Transverse colon (tissue), 4 donors: ENCODE measurements at regions not wholly inside any gene's neighbourhood (a gene's known extent, or its start where the extent isn't known, plus 50 kb on each side); places are given as distances from the start of the nearest gene placed in this dataset.
"Not testable (repeated sequence)": the region's sequence is repeated elsewhere in the genome, so short reads cannot be mapped to it uniquely, and the experiment has no call there.

ENCODE experiments used
- DNase-seq: peaks from one replicate; pipeline ENCODE4 v3.0.0-alpha.2; 2019
- H3K27ac ChIP-seq, 4 donors: fragments of 200-600 bp; sonication (generic); 2 replicates each; pipeline ENCODE4 v1.5.1; 2016 to 2018; ENCODE audit warnings: inconsistent platforms in 4 of 4
- H3K27me3 ChIP-seq: fragments of 200-600 bp; sonication (generic); 2 replicates; pipeline ENCODE4 v1.5.1; 2017; ENCODE audit warnings: inconsistent platforms
- H3K36me3 ChIP-seq, 4 donors: fragments of 200-600 bp; sonication (generic); 2 replicates each; pipeline ENCODE4 v1.5.1; 2017 to 2019; ENCODE audit warnings: inconsistent platforms in 4 of 4
- H3K4me1 ChIP-seq, 4 donors: fragments of 200-600 bp; sonication (generic); 2 replicates each; pipeline ENCODE4 v1.5.1; 2017 to 2020; ENCODE audit warnings: inconsistent platforms in 4 of 4
- H3K4me3 ChIP-seq, 4 donors: fragments of 200-600 bp; sonication (generic); 1 replicate in 1 of 4; 2 replicates in 3 of 4; pipeline versions ENCODE4 v1.5.1 to v1.6.1; 2017 to 2019; ENCODE audit warnings: inconsistent platforms in 4 of 4
- H3K9me3 ChIP-seq, 2 donors: fragments of 200-600 bp; sonication (generic); 2 replicates each; pipeline ENCODE4 v1.5.1; 2017 to 2019; ENCODE audit warnings: inconsistent platforms in 2 of 2
- CTCF ChIP-seq, 5 experiments: fragments of 200-600 bp in 3 of 5; fragments of 450-650 bp in 2 of 5; sonication (generic) in 3 of 5; IDR thresholded peaks; 1 replicate in 2 of 5; 2 replicates in 3 of 5; pipeline ENCODE4 v1.5.1; 2016 to 2017; ENCODE audit warnings: antibody characterized with exemption in 5 of 5, inconsistent platforms in 3 of 5, mild to moderate bottlenecking in 2 of 5, moderate library complexity in 1 of 5
- EP300 ChIP-seq: sonication (generic); formaldehyde crosslinking; IDR thresholded peaks from one replicate; pipeline ENCODE4 v1.6.1; 2017; ENCODE audit warnings: antibody characterized with exemption, low read depth
- POLR2A ChIP-seq: fragments of 450-650 bp; IDR thresholded peaks from one replicate; pipeline ENCODE4 v1.6.1; 2016; ENCODE audit warnings: antibody characterized with exemption, mild to moderate bottlenecking, moderate library complexity
- POLR2AphosphoS5 ChIP-seq, 3 donors: sonication (generic); formaldehyde crosslinking; IDR thresholded peaks; one replicate each; pipeline ENCODE4 v1.6.1; 2016; ENCODE audit warnings: antibody characterized with exemption in 3 of 3
- WGBS, 2 donors: methylation state at CpG; one replicate each; pipeline ENCODE4 v1.1.5; 2018; ENCODE audit warnings: low coverage in 1 of 2; 5-methylcytosine and 5-hydroxymethylcytosine counted together
- in situ Hi-C, 4 donors: fragments of 200-750 bp; cut with MboI; loops; one replicate each; pipeline versions ENCODE4 v1.15.0 to v1.15.1; 2017; ENCODE audit warnings: low sequenced_read_pairs in 3 of 4, low pct_ligation_motif_present in 1 of 4, low pct_unique_long_range_greater_than_20kb in 1 of 4
- intact Hi-C: fragments of 100-400 bp; cut with DNase I; formaldehyde crosslinking; loops from one replicate; pipeline ENCODE4 v1.15.1; 2023; ENCODE audit warnings: low total_unique reads

GRCh38 chr13:34371645-34372395 lies 553.9 kb downstream of the RFC3 start:
- intact Hi-C loops, result no loop called here
- DNase-seq, result no peak
- H3K36me3 ChIP-seq, result no peaks in the 10 kb centered on the region
- H3K4me3 ChIP-seq, result no peak overlapping the region
- no peak overlapping the region for H3K27ac ChIP-seq
- H3K27me3 ChIP-seq, result no peaks in the 10 kb centered on the region
- no peaks in the 10 kb centered on the region for H3K4me1 ChIP-seq
- in situ Hi-C loops, result no loop called here
- no peaks in the 10 kb centered on the region for H3K9me3 ChIP-seq
- TF ChIP-seq POLR2AphosphoS5 (IDR thresholded peaks at IDR 0.05) (no peak), EP300 (no peak), CTCF (IDR thresholded peaks at IDR 0.05) (no peak), POLR2A (no peak)
- 81 to 93% methylated on average over 2 to 3 of the region's 3 CpGs for WGBS, 2 donors

- in situ Hi-C loops (no loop called here), intact Hi-C loops (no loop called here)
- no peak overlapping the region for H3K4me3 ChIP-seq
- no peak for DNase-seq
- no peak for TF ChIP-seq POLR2A
- no peak for TF ChIP-seq POLR2AphosphoS5 (IDR thresholded peaks at IDR 0.05)
- TF ChIP-seq EP300, result no peak
- no peak for TF ChIP-seq CTCF (IDR thresholded peaks at IDR 0.05)
- H3K27me3 ChIP-seq, result no peaks in the 10 kb centered on the region
- WGBS, 2 donors, result 73 to 87% methylated on average over 3 to 4 of the region's 4 CpGs
- H3K9me3 ChIP-seq, result no peaks in the 10 kb centered on the region
- H3K27ac ChIP-seq, result no peak overlapping the region
- no peaks in the 10 kb centered on the region for H3K4me1 ChIP-seq
- no peaks in the 10 kb centered on the region for H3K36me3 ChIP-seq
Measured at GRCh38 chr13:34372581-34372980, 554.6 kb downstream of the RFC3 start.

- Histone ChIP-seq H3K9me3 (no peaks in the 10 kb centered on the region), H3K27ac (no peak overlapping the region), H3K27me3 (no peaks in the 10 kb centered on the region), H3K4me1 (no peaks in the 10 kb centered on the region), H3K4me3 (no peak overlapping the region), H3K36me3 (no peaks in the 10 kb centered on the region)
- intact Hi-C loops (no loop called here), in situ Hi-C loops (no loop called here)
- no peak for TF ChIP-seq CTCF (IDR thresholded peaks at IDR 0.05)
- TF ChIP-seq EP300, result no peak
- no peak for DNase-seq
Measured at GRCh38 chr13:34376483-34376882, 558.5 kb downstream of the RFC3 start.

- H3K36me3 ChIP-seq, result no peaks in the 10 kb centered on the region
- no peak overlapping the region for H3K27ac ChIP-seq
- no peaks in the 10 kb centered on the region for H3K4me1 ChIP-seq
- no peaks in the 10 kb centered on the region for H3K9me3 ChIP-seq
- no peak for TF ChIP-seq EP300
- intact Hi-C loops (no loop called here), in situ Hi-C loops (no loop called here)
- DNase-seq, result no peak
- no peak overlapping the region for H3K4me3 ChIP-seq
- H3K27me3 ChIP-seq, result no peaks in the 10 kb centered on the region
- 92 to 93% methylated on average over 6 of the region's 6 CpGs for WGBS, 2 donors
Measured at GRCh38 chr13:34381228-34381627, 560.8 kb upstream of the NBEA start.

GRCh38 chr13:34383728-34384127 lies 558.3 kb upstream of the NBEA start:
- H3K9me3 ChIP-seq, result no peaks in the 10 kb centered on the region
- in situ Hi-C loops, result no loop called here
- intact Hi-C loops, result no loop called here
- TF ChIP-seq POLR2AphosphoS5 (IDR thresholded peaks at IDR 0.05) (no peak), CTCF (IDR thresholded peaks at IDR 0.05) (no peak), EP300 (no peak), POLR2A (no peak)
- H3K27ac ChIP-seq, result no peak overlapping the region
- no peak overlapping the region for H3K4me3 ChIP-seq
- no peak for DNase-seq
- H3K4me1 ChIP-seq, result no peaks in the 10 kb centered on the region
- WGBS, 2 donors, result 63 to 91% methylated on average over 3 of the region's 3 CpGs
- H3K36me3 ChIP-seq, result no peaks in the 10 kb centered on the region
- H3K27me3 ChIP-seq, result no peaks in the 10 kb centered on the region

GRCh38 chr13:34386229-34386628 lies 555.8 kb upstream of the NBEA start:
- H3K36me3 ChIP-seq, in situ Hi-C loops, H3K4me1 ChIP-seq, DNase-seq, intact Hi-C loops, H3K27ac ChIP-seq, H3K9me3 ChIP-seq, H3K4me3 ChIP-seq, H3K27me3 ChIP-seq: not testable (repeated sequence)
